GM20431 (cell line): ENCODE measurements at regions not wholly inside any gene's neighbourhood (a gene's known extent, or its start where the extent isn't known, plus 50 kb on each side); places are given as distances from the start of the nearest gene placed in this dataset.

Source experiments
- in situ Hi-C: fragments of 300-500 bp; cut with MseI, MboI; formaldehyde crosslinking; loops from one replicate; pipeline ENCODE4 v1.15.0; 2020; ENCODE audit warnings: low sequenced_read_pairs; ENCODE audit not compliant: unreplicated experiment

GRCh38 chr20:10911298-10911697 lies 237.5 kb upstream of the JAG1 start:
- in situ Hi-C loops, result no loop called here

DNA sequence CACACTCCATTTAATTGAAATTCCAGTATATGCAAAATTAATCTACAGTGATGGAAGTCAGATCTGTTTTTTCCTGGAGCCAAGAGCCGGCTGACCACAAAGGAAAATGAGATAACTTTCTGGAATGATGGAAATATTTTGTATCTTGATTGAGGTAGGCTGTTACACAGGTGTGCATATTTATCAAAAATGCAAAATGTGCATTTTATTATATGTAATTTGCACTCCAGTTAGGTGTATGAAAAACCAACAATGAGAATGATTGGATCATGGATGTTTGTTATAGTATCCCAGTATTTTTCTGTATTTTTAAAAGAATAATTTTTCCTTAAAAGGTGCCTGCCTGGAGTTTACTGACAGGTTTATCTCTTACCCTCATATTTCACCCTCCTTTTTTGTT lies 242.0 kb upstream of the JAG1 start:
- in situ Hi-C loops, result no loop called here

GRCh38 chr20:10916312-10916711 lies 242.5 kb upstream of the JAG1 start:
- in situ Hi-C loops, result no loop called here

- in situ Hi-C loops, result no loop called here
Measured at GRCh38 chr20:10917826-10918225, 244.0 kb upstream of the JAG1 start.

GRCh38 chr20:10919396-10920140 lies 245.8 kb upstream of the JAG1 start:
- in situ Hi-C loops, result no loop called here

GRCh38 chr20:10920396-10920795 lies 246.6 kb upstream of the JAG1 start:
- in situ Hi-C loops, result no loop called here

DNA sequence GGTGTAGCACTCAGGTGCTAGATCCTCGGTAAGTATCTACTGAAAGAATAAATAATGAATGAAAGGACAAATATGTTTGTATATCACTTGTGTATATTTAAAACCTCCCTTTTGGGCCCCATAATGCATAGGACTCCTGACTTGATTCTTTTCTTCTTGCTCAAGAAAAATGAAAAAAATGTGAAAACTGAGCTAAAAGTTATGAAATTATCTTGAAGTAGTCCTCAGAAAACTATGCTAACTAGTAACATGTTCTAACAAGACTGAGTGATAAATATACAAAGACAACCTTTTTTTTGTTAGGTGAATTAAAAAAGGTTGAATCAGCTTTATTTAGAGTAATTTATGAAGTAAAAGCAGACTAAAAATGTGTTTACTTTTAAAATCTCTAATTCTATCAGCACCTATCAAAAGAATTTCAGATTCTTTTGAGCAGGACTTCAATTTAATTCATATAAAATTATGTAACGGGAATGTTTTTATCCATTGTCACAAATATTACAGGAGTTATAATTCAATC lies 247.8 kb upstream of the JAG1 start:
- in situ Hi-C loops, result no loop called here

DNA sequence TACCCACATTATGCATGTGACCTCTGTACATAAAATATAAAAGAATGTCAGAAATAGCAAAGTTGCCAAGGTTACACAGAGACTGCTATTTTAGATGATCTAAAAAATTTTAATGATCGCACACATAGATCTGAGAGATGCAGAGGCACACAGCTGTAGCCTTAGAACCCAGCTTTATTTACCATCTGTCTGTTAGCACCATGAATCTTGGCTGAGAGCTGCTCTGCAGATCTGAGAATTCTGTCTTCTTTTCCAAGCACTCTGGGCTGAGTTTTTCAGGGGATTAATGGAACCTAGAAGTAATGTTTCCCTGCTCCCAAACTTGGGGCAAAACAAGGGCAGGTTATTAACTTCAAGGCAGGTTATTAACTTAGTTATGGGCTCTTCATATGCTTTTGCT lies 248.7 kb upstream of the JAG1 start:
- in situ Hi-C loops, result no loop called here

GRCh38 chr20:10922941-10923340 lies 249.1 kb upstream of the JAG1 start:
- in situ Hi-C loops, result no loop called here

DNA sequence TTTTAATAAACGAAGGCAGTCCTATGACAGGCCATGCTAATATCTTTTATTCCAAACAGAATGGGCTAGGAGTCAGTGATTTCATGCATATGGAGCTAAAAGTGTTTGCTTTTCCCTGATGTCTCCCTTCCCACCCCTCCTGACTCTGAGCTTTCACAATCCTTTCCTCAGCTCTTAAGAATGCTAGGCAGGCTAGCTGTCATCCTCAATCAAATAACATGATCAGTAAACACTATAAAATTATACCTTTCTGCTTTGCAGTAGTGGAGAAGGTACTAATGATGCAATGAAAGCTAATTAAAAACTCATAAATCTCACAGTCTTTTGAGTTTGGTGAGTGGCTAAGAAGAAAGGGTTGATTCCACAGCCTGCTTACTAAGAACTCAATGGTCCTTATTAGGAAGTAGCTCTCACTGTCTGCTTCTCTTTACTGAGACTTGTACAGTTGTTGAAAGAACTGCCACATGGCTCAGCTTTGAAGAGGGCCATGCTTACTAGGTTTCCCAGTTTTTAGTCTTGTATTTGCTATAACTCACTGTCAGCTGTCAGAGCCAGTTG lies 250.9 kb upstream of the JAG1 start:
- in situ Hi-C loops, result no loop called here

GRCh38 chr20:10925767-10926166 lies 252.0 kb upstream of the JAG1 start:
- in situ Hi-C loops, result no loop called here

GRCh38 chr20:10927011-10927583 lies 253.3 kb upstream of the JAG1 start:
- in situ Hi-C loops, result no loop called here

- in situ Hi-C loops, result no loop called here
Measured at GRCh38 chr20:10927936-10928840, 254.4 kb upstream of the JAG1 start.

DNA sequence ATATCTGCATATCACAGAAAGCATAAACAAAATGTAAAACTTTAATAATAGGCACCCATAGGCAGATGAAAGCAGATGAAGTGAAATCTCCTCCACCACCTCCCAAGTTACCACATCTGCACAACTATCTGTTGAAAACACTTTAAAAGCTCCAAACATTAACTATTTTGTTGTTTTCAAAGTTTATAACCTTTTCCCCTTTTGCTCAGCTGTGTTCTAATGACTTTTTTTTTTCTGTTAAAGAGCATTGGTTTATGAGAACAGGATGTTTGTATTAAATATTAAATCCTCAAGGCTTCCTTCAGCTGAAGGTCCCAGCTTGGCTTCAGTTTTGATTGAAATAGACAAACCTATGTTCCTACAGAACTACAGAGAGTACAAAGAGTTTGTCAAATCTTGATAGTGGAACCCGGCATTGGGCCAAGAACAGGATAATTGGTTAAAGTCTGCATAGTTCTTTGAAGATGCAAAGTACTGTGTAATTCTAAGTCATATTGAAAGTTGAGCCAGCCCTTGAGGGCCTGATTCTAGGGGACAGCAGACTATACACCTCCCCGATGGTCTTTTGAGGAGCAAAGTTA lies 255.1 kb upstream of the JAG1 start:
- in situ Hi-C loops, result no loop called here

DNA sequence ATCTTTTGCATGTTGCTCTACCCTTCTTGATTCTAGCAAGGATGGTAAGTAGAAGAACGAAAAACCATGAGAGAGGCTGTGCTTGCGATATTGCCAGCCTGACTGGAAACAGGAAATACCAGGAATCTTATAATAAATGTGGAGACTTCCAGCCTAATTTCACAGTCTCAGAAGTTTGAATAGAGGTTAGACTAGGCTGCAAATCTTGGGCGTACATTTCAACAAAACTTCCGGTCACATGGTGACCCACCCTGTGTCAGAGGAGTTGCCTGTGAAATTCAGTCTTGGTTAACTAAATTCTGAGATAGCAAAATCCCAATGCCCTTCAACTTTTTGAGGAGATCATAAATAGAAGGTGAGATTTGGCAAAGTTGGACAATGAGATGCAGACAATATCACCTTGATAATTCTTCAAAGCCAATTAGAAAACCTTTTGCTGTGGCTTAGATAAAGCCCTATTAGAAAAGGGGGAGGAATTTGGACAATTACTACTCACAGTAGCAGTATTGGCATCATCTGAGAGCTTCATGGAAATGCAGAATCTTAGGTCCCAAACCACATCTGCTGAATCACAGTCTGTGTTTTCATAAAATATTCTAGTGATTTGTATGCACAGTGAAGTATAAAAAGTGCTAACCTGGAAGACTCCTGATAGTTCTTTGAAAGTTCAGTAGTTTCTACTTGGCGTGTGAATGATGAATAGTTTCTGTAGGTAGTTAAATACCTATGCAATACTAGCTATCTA lies 262.0 kb upstream of the JAG1 start:
- in situ Hi-C loops, result no loop called here

DNA sequence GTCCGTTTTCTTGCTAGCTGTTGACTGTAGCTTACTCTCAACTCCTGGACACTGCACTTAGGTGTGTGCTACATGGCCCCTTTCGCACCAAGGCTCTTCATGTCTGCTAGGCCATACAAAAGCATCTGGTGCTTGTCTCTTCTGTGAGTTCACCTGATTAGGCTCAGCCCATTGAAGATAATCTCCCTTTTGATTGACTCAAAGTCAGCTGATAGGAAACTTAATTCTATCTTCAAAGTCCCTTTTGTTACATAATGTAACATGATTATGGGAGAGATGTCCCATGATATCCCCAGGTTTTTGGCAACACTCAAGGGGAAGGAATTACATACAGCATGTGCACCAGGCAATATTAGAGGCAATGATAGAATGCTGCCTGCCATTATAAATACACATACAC lies 263.0 kb upstream of the JAG1 start:
- in situ Hi-C loops, result no loop called here

GRCh38 chr20:10939331-10939941 lies 265.6 kb upstream of the JAG1 start:
- in situ Hi-C loops, result no loop called here

DNA sequence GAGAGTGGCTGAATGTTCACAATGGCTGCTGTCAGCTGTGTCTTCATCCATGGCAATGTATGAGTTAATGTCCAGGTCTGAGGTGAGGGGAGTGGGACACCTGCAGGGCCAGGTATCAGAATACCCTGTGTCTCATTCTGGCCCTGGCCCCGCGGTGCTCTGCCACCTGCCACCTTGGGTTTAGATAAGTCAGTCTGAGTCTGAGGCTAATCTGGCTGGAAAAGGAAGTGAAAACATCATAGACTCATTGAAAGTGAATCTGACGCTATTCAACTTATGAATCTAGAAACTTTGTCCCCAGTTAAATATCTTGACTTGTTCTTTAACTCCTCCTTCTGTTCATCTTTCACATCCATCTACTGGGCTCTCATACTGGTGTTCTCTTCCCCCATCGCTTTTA lies 267.1 kb upstream of the JAG1 start:
- in situ Hi-C loops, result no loop called here

- in situ Hi-C loops, result no loop called here
Measured at GRCh38 chr20:10943686-10944265, 270.0 kb upstream of the JAG1 start.
